ENCODE measurements at regions not wholly inside any gene's neighbourhood (a gene's known extent, or its start where the extent isn't known, plus 50 kb on each side); places are given as distances from the start of the nearest gene placed in this dataset.

GRCh38 chr15:58295637-58296215 is 136.1 kb upstream of the LIPC start:
- TF ChIP-seq CTCF (IDR thresholded peaks at IDR 0.05), result no peak

GRCh38 chr15:58296276-58296675 is 135.5 kb upstream of the LIPC start:
- Histone ChIP-seq H3K4me3 (no peak overlapping the region), H3K27ac (no peak overlapping the region)
- no peak for DNase-seq (ENCODE audit: low spot score)
- no peak for TF ChIP-seq CTCF (IDR thresholded peaks at IDR 0.05)

More at GRCh38 chr15:58295637-58296215, 136.1 kb upstream of the LIPC start:
- no peak overlapping the region for H3K27ac ChIP-seq
- no peak for DNase-seq (ENCODE audit: low spot score)
- H3K4me3 ChIP-seq, result no peak overlapping the region

GRCh38 chr15:58297639-58298038 is 134.2 kb upstream of the LIPC start:
- Histone ChIP-seq H3K4me3 (no peak overlapping the region), H3K27ac (no peak overlapping the region)
- no peak for DNase-seq (ENCODE audit: low spot score)
- no peak for TF ChIP-seq CTCF (IDR thresholded peaks at IDR 0.05)

- no peak for DNase-seq (ENCODE audit: low spot score)
- no peak for TF ChIP-seq CTCF (IDR thresholded peaks at IDR 0.05)
These were observed 132.6 kb upstream of the LIPC start for GRCh38 chr15:58298879-58299850.

GRCh38 chr15:58302832-58303231 is 129.0 kb upstream of the LIPC start:
- TF ChIP-seq CTCF (IDR thresholded peaks at IDR 0.05), result no peak
- Histone ChIP-seq H3K27ac (no peak overlapping the region), H3K4me3 (no peak overlapping the region)
- no peak for DNase-seq (ENCODE audit: low spot score)

More at GRCh38 chr15:58298879-58299850, 132.6 kb upstream of the LIPC start:
- Histone ChIP-seq H3K27ac (no peak overlapping the region), H3K4me3 (no peak overlapping the region)

GRCh38 chr15:58303236-58303635 is 128.6 kb upstream of the LIPC start:
- no peak for DNase-seq (ENCODE audit: low spot score)
- Histone ChIP-seq H3K4me3 (no peak overlapping the region), H3K27ac (no peak overlapping the region)
- TF ChIP-seq CTCF (IDR thresholded peaks at IDR 0.05), result no peak
